ENCODE measurements at regions not wholly inside any gene's neighbourhood (a gene's known extent, or its start where the extent isn't known, plus 50 kb on each side); places are given as distances from the start of the nearest gene placed in this dataset.
A peak's percentile ranks its signal among the peaks of the same experiment; 100 is the strongest.

DNA sequence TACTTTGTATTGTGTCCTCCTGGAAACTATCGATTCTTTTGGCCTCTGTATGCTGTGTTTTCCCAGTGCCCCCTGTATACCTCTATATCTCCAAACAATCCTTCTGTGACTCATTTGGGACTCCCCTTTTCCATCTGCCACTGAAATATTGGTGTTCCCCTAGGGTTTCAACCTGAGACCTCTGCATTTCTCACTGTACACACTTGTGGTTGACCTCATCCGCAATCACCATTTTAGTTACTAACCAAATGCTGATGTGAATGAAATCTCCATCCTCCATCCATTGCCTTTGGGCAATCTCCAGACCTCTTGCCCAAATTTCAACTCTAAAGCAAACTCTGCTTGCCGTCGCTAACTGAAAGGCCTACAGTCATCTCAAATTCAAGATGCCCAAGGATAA lies 190.6 kb upstream of the PLET1 start:
- ChIA-PET CTCF (no interaction called here), POLR2A (no interaction called here)
- TF ChIP-seq, protein P1, sequence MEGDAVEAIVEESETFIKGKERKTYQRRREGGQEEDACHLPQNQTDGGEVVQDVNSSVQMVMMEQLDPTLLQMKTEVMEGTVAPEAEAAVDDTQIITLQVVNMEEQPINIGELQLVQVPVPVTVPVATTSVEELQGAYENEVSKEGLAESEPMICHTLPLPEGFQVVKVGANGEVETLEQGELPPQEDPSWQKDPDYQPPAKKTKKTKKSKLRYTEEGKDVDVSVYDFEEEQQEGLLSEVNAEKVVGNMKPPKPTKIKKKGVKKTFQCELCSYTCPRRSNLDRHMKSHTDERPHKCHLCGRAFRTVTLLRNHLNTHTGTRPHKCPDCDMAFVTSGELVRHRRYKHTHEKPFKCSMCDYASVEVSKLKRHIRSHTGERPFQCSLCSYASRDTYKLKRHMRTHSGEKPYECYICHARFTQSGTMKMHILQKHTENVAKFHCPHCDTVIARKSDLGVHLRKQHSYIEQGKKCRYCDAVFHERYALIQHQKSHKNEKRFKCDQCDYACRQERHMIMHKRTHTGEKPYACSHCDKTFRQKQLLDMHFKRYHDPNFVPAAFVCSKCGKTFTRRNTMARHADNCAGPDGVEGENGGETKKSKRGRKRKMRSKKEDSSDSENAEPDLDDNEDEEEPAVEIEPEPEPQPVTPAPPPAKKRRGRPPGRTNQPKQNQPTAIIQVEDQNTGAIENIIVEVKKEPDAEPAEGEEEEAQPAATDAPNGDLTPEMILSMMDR (IDR thresholded peaks at IDR 0.05) = no peak
- Mint-ChIP-seq H3K27ac (no peak overlapping the region), H3K27me3 (no peaks in the 10 kb centered on the region), H3K4me3 (no peak overlapping the region), H3K36me3 (ENCODE audit: low read depth) (no peaks in the 10 kb centered on the region), H3K9me3 (no peaks in the 10 kb centered on the region), H3K4me1 (ENCODE audit: low read depth) (no peaks in the 10 kb centered on the region)
- intact Hi-C loops (cut with micrococcal nuclease) = no loop called here
- ATAC-seq (no peak), DNase-seq (no peak)

DNA sequence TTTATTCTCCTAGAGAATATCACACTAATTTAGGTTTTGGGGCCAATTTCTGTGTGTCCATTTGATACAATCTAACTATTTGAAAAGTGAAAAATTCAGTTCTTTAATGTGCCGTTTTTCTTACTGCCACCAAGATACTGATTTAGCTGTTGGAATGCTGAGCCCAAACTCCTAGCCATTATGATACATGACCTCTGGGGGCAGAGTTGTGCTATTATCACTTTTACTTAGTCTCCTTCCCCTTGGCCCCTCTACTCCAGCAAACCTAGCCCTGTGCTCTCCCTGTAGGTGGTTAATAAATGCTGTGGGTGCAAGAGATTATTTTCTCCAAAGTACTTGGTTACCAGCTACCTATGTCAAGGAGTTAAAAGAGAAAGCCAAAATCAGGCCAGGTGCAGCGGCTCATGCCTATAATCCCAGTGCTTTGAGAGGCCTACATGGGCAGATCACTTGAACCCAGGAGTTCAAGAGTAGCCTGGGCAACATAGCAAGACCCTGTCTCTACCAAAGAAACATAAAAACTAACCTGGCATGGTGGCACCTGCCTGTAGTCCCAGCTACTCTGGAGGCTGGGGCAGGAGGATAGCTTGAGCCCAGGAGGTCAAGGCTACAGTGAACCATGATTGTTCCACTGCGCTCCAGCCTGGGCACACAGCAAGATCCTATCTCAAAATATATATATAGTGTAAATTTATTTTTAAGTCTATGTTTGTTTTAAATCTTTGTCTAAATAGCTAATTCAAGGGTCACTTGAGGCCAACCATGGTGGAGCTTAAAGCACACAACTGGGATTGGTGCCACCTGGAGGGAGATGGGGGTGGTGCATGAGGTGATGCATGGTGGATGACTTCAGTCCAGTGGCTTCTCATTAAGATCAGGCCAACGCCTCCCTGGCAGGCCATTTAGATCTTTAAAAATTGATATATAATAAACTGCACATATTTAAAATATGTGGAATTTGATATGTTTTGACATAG lies 193.2 kb upstream of the PLET1 start:
- TF ChIP-seq, protein P1 (IDR thresholded peaks at IDR 0.05) = peak; percentile 55
- Mint-ChIP-seq H3K27ac (no peak overlapping the region), H3K9me3 (no peaks in the 10 kb centered on the region), H3K36me3 (ENCODE audit: low read depth) (no peaks in the 10 kb centered on the region), H3K27me3 (no peaks in the 10 kb centered on the region), H3K4me3 (no peak overlapping the region), H3K4me1 (ENCODE audit: low read depth) (no peaks in the 10 kb centered on the region)
- ChIA-PET POLR2A (no interaction called here), CTCF (interaction anchor here (0.7 to 3.4 kb wide), 14 partner anchors 9 to 783 kb away, joined by 3 to 15 read pairs (median 4); no protein-coding TSS in a partner anchor)
- DNase-seq = peak; percentile 69
- peak; percentile 65 for ATAC-seq
- intact Hi-C loops (cut with micrococcal nuclease) = no loop called here

DNA sequence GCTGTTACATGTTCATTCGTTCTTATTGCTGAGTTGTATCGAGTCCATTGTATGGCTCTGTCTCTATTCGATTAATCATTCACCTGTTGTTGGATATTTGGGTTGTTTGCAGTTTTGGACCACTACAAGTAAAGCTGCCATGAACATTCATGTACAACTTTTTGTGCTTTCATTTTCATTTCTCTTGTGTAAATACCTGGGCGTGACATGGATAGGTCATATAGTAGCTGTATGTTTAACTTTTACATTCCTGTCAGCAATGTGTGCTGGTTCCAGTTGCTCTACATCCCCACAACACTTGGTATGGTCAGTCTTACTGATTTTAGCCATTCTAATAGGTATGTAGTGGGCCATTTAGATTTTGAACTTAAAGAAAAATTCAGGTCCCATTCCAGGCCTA lies 194.2 kb upstream of the PLET1 start:
- peaks cover 2% of the 10 kb centered on the region for H3K27me3 Mint-ChIP-seq
- DNase-seq = no peak
- no peaks in the 10 kb centered on the region for H3K9me3 Mint-ChIP-seq
- no peaks in the 10 kb centered on the region for H3K4me1 Mint-ChIP-seq (ENCODE audit: low read depth)
- no peaks in the 10 kb centered on the region for H3K36me3 Mint-ChIP-seq (ENCODE audit: low read depth)
- H3K27ac Mint-ChIP-seq = no peak overlapping the region
- H3K4me3 Mint-ChIP-seq = no peak overlapping the region
- ChIA-PET POLR2A (no interaction called here), CTCF (interaction anchor here (1.6 to 3.4 kb wide), 4 partner anchors 10 to 167 kb away, joined by 4 to 15 read pairs (median 8); no protein-coding TSS in a partner anchor)
- no peak for ATAC-seq
- TF ChIP-seq, protein P1 (IDR thresholded peaks at IDR 0.05) = no peak
- intact Hi-C loops (cut with micrococcal nuclease) = no loop called here

DNA sequence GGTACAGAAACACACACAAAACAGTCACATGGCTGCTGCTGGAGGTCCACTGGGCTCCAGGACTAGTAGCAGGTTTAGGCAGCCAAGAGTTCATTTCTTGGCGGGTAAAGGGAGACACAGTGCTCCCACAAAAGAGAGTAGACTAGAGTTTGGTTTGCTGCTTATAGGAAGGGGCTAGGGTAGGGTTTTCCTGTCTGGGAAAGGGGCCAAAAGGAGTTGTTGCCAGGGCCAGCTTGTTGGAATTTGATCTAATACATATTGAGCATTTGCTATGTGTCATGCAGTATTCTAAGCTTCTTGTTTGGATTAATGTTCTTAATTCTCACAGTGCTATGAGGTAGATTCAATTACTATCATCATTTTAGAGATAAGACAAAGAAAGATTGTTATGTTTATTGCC lies 195.1 kb upstream of the PLET1 start:
- H3K4me1 Mint-ChIP-seq (ENCODE audit: low read depth) = no peaks in the 10 kb centered on the region
- no peak overlapping the region for H3K4me3 Mint-ChIP-seq
- DNase-seq = no peak
- TF ChIP-seq, protein P1 (IDR thresholded peaks at IDR 0.05) = no peak
- no peaks in the 10 kb centered on the region for H3K36me3 Mint-ChIP-seq (ENCODE audit: low read depth)
- no peaks in the 10 kb centered on the region for H3K9me3 Mint-ChIP-seq
- H3K27ac Mint-ChIP-seq = no peak overlapping the region
- intact Hi-C loops (cut with micrococcal nuclease) = no loop called here
- CTCF ChIA-PET = interaction anchor here (3.4 kb wide), 1 partner anchor 168 kb away, joined by 15 read pairs; no protein-coding TSS in a partner anchor
- no peak for ATAC-seq
- POLR2A ChIA-PET = interaction anchor here (0.6 kb wide), 1 partner anchor 218 kb away, joined by 3 read pairs; no protein-coding TSS in a partner anchor
- peaks cover 2% of the 10 kb centered on the region for H3K27me3 Mint-ChIP-seq

DNA sequence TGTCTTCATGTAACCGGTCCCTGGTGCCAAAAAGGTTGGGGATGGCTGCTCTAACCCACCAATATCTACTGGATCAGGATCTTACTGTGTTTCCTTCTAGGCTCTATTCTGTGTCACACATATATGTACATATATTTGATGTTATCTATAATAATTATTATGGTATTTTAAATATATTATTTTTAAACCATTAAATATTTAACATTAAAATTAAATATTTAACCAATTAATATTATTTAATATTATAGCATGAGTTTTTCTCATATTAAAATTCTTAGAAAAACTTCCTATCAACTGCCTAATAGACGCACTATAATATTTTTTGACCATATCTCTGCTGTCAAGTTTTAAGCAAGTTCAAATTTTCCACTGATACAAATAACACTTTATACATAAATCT lies 196.9 kb upstream of the PLET1 start:
- Mint-ChIP-seq H3K4me1 (ENCODE audit: low read depth) (no peaks in the 10 kb centered on the region), H3K27me3 (peaks cover 2% of the 10 kb centered on the region), H3K27ac (no peak overlapping the region), H3K9me3 (no peaks in the 10 kb centered on the region), H3K4me3 (no peak overlapping the region), H3K36me3 (ENCODE audit: low read depth) (no peaks in the 10 kb centered on the region)
- intact Hi-C loops (cut with micrococcal nuclease) = no loop called here
- DNase-seq (no peak), ATAC-seq (no peak)
- ChIA-PET POLR2A (no interaction called here), CTCF (no interaction called here)
- TF ChIP-seq, protein P1 (IDR thresholded peaks at IDR 0.05) = no peak

Data from activated CD8-positive, alpha-beta T cell treated with anti-CD3 and anti-CD28 coated beads for 36 hours (primary cell).